ENCODE measurements at regions not wholly inside any gene's neighbourhood (a gene's known extent, or its start where the extent isn't known, plus 50 kb on each side); places are given as distances from the start of the nearest gene placed in this dataset.

GRCh38 chr2:195560209-195560895 lies 96.7 kb upstream of the SLC39A10 start:
- no peaks in the 10 kb centered on the region for H3K36me3 ChIP-seq
- no peak overlapping the region for H3K4me3 ChIP-seq
- TF ChIP-seq POLR2A (IDR thresholded peaks at IDR 0.05) (no peak), CTCF (IDR thresholded peaks at IDR 0.05 in 4 of 5, conservative IDR thresholded peaks at IDR 0.05 in 1 of 5) (no peak)
- H3K27me3 ChIP-seq: no peaks in the 10 kb centered on the region
- ATAC-seq (no peak), DNase-seq (no peak)
- no peaks in the 10 kb centered on the region for H3K9me3 ChIP-seq
- intact Hi-C loops (cut with DNase I; ENCODE audit: low total_unique reads) (no loop called here), in situ Hi-C loops (cut with MboI; ENCODE audit: low sequenced_read_pairs in 4 of 4) (no loop called here)
- H3K27ac ChIP-seq: no peak overlapping the region
- H3K4me1 ChIP-seq: no peaks in the 10 kb centered on the region

DNA sequence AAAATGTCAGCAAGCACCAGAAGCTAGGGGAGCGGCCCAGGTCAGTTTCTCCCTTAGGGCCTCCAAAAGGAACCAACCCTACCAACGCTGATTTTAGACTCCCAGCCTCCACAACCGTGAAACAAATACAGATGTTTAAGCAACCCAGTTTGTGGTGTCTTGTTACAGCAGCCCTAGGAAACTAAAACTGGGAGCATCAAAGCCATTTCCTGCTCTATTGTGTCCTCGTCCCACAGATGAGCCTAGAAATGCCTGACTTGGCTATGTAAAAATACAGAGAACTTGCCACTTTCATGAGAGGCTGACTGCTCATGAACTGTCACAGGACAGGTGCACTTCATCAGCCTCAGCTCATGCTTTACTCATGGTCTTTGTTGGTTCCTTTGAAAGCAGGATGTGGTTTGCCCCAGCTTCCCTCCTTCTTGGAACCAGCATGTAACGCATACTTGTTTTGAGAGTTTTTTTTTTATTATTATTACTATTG lies 97.6 kb upstream of the SLC39A10 start:
- no peak for ATAC-seq

GRCh38 chr2:195555971-195556370 lies 101.1 kb upstream of the SLC39A10 start:
- Histone ChIP-seq H3K27ac (no peak overlapping the region), H3K27me3 (no peaks in the 10 kb centered on the region), H3K4me3 (no peak overlapping the region), H3K36me3 (no peaks in the 10 kb centered on the region), H3K9me3 (no peaks in the 10 kb centered on the region), H3K4me1 (no peaks in the 10 kb centered on the region)
- in situ Hi-C loops (cut with MboI; ENCODE audit: low sequenced_read_pairs in 4 of 4): no loop called here
- ATAC-seq: no peak
- DNase-seq: no peak
- intact Hi-C loops (cut with DNase I; ENCODE audit: low total_unique reads): no loop called here
- no peak for TF ChIP-seq CTCF (IDR thresholded peaks at IDR 0.05 in 4 of 5, conservative IDR thresholded peaks at IDR 0.05 in 1 of 5)
- no peak for TF ChIP-seq POLR2A (IDR thresholded peaks at IDR 0.05)

More for the DNA sequence above, 97.6 kb upstream of the SLC39A10 start:
- no peaks in the 10 kb centered on the region for H3K4me1 ChIP-seq
- H3K9me3 ChIP-seq: no peaks in the 10 kb centered on the region
- DNase-seq: no peak
- TF ChIP-seq CTCF (IDR thresholded peaks at IDR 0.05 in 4 of 5, conservative IDR thresholded peaks at IDR 0.05 in 1 of 5) (no peak), POLR2A (IDR thresholded peaks at IDR 0.05) (no peak)
- H3K36me3 ChIP-seq: no peaks in the 10 kb centered on the region
- H3K4me3 ChIP-seq: no peak overlapping the region
- in situ Hi-C loops (cut with MboI; ENCODE audit: low sequenced_read_pairs in 4 of 4) (no loop called here), intact Hi-C loops (cut with DNase I; ENCODE audit: low total_unique reads) (no loop called here)
- H3K27ac ChIP-seq: no peak overlapping the region
- no peaks in the 10 kb centered on the region for H3K27me3 ChIP-seq

- TF ChIP-seq POLR2A (IDR thresholded peaks at IDR 0.05) (no peak), CTCF (IDR thresholded peaks at IDR 0.05 in 4 of 5, conservative IDR thresholded peaks at IDR 0.05 in 1 of 5) (no peak)
- Histone ChIP-seq H3K36me3 (no peaks in the 10 kb centered on the region), H3K9me3 (no peaks in the 10 kb centered on the region), H3K4me1 (no peaks in the 10 kb centered on the region), H3K27ac (no peak overlapping the region), H3K27me3 (no peaks in the 10 kb centered on the region), H3K4me3 (no peak overlapping the region)
- in situ Hi-C loops (cut with MboI; ENCODE audit: low sequenced_read_pairs in 4 of 4): no loop called here
- intact Hi-C loops (cut with DNase I; ENCODE audit: low total_unique reads): no loop called here
- no peak for DNase-seq
- ATAC-seq: no peak
Measured at GRCh38 chr2:195552581-195552980, 104.4 kb upstream of the SLC39A10 start.
